SIG-M5 treated with dmso at 0.1 percent for 504 hours (cell line): ENCODE measurements at regions not wholly inside any gene's neighbourhood (a gene's known extent, or its start where the extent isn't known, plus 50 kb on each side); places are given as distances from the start of the nearest gene placed in this dataset.

Source experiments
- DNase-seq: peaks from one replicate; lab custom pipeline; 2025; ENCODE audit not compliant: unreplicated experiment; lab: John Stamatoyannopoulos, UW

DNA sequence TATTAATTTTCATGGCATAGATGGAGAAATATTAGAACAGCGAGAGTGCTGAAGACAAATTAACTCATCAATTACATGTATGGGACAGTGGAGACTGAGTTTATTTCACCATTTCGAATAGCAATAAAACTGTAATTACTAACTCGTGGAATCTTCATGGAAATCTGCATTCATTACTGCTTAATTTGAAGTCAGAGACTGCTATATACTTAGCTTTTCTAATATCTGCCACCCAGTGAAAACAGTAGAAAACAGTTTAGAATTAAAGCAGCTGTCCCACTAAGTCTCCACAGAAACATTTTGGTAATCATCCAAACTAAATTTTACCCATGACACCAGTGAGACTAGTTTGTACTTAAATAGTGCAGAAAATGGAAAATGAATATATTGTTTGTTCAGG is 56.8 kb downstream of the IZUMO3 start:
- DNase-seq = no peak

DNA sequence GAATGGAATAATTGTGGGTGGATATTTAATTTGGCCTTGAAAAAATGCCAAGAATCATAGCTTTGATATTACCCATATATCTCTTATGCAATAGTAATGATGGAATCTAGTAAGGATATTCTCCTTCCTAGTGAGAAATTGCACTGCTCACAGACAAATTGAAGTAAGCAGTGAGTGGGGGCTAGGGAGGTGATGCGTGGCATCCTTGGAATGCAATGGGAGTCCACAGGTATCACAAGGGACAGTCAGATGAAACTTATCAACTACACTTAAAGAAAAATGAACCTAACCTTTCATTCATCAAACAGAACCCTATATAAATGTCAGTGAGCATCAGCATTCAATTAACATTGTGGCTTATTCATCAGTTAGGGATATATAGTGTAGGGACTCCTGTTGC is 57.8 kb downstream of the IZUMO3 start:
- no peak for DNase-seq

- no peak for DNase-seq
These were observed 58.3 kb downstream of the IZUMO3 start for GRCh38 chr9:24487250-24487861.

- no peak for DNase-seq
These were observed 66.2 kb downstream of the IZUMO3 start for GRCh38 chr9:24479361-24480059.

- no peak for DNase-seq
These were observed 81.3 kb downstream of the IZUMO3 start for GRCh38 chr9:24464319-24464951.

- no peak for DNase-seq
These were observed 82.7 kb downstream of the IZUMO3 start for GRCh38 chr9:24462951-24463350.

DNA sequence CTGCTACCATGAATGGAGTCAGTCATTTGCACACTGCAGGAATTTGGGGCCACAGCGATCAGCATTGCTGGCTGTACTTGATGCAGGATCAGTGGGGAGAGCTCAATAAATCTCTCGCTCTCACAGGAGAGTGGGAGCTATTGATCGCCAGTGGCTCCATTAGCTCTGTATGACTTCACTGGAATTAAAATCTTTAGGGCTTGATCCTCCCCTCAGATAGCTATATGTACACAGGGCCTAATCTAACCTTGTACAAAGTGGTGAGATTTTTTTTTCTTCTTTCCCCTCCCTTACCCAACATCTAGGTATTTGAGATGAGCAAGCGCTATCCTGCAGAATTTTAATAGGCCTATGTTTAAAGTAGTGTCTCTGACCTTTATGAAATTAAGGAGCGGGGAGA is 84.9 kb downstream of the IZUMO3 start:
- DNase-seq = no peak

- DNase-seq = no peak
These were observed 85.7 kb downstream of the IZUMO3 start for GRCh38 chr9:24459953-24460352.

DNA sequence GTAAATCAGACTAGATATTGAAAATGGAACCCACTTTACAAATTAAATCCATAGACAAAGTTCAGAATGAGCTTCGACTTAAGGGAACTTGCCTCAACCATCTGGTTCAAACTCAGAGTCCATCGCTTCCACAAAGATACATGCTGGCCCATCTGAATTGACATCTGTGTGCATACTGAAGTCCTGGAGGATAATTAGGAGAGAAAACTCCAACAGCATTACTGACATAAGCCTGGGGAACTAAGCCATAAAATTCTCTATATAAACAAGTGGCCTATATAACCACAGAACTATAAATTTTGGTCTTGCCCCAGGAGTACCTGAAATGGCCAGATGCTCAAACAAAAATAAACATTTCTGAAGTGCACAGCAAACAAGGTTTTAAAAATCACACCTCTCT is 94.4 kb downstream of the IZUMO3 start:
- DNase-seq = no peak

GRCh38 chr9:24449976-24450375 is 95.7 kb downstream of the IZUMO3 start:
- DNase-seq = no peak

DNA sequence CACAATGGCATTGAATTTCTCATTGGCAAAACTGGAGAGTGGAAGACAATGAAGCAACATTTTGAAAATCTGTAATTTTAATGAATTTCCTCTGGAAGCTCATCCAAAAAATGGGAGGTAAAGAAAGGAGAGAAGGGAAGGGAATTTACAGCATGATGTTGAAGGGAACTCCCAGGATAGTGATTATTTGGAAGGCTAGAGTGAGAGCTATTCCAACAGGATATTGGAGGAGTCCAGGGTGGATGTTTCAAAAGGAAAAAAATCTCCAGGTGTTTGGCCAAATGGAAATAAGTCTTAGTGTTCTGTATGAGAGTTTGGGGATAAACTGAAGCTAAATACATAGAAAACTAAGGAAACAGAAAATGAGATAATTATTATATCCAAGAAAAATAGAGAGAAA is 106.2 kb downstream of the IZUMO3 start:
- DNase-seq = no peak

DNA sequence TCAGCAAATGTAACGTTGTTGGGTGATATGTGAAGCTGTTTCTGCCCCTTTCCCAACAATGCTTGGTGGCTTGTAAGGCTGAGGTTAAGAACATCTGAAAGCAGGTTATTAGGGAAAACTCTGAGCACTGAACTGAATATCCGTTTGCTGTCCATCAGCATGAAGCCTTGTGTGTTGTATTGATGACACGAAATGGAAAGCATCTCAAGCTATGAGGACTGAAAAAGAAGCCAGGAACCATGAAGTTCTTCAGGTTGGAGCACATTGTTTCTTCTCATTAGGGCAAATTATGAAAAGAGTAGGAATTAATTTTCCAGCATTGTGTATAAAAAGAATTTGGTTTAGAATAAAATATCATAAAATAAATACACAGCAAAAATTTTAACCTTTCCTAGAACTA is 106.8 kb downstream of the IZUMO3 start:
- DNase-seq = no peak

DNA sequence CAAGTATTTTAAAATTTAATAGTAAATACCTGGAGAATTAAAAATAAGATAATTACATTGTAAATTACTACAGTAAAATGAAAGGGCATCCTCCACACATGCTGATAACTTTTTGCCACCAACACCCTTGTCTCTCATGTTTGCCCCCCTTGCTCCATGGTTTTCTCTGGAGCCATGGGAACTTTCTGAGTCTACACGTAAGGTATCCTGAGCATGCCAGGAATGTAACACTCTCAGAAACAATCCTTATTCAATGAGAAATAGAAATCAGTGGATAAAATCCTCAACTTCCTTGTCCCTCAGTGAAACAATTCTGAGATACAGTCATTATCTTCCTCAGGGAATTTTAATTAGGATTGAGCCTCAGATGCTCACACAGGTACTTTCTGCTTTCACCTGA is 108.9 kb downstream of the IZUMO3 start:
- DNase-seq = no peak

- no peak for DNase-seq
These were observed 111.5 kb downstream of the IZUMO3 start for GRCh38 chr9:24434183-24434582.

DNA sequence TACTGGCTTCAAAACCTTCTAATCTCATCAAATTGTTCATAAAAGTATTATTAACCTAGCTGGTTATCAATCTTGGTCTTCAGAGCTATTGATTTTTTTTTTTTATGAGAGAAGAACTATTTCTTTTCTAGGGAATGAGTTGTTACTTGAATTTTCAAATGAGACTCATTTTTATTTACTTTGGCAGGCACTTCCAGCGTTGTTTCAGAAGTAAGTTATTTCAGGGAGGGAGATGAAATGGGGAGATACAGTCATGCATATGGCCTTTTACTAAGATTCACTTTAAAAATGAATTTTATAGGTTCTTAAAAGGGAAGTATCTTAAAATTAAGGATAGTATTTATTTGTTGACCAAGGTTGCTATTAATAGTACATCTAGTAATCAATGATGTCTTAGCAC is 129.6 kb downstream of the IZUMO3 start:
- DNase-seq = no peak

DNA sequence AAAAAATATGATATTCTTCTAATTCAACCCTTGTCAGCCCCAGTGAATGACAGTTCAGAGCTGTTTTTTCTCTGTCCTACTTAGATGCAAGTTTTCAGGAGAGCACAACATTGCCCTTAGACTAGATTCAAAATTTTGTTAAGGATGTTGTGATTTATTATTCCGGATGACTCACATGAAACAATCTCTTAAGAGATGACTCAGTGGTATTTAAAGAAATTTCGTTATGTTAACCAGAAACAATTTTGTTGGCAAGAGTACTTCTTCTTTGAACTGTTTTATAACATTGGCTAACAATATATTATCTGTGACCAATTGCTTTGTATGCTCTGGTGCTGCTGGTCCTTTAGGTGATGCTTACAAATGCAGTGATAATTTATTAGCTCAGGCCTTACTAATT is 132.0 kb downstream of the IZUMO3 start:
- no peak for DNase-seq

DNA sequence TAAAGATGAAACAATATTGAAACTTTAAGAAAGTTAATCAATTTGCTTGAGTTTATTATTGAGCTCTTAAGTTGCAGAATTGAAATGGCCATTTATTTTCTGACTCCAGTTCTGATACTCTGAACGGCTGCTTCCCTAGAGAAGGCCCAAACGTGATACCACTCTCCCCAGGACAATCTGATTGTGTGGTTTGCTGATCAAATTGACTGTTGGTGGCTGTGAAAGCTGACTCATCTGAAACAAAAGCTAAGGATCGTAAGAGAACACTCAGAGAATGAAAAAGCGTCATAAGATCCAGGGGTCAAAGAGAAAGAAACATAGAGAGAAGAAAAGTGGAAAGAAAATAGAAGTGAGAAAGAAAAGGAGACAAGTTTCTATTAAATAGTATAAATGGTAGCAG is 147.2 kb downstream of the IZUMO3 start:
- no peak for DNase-seq

DNA sequence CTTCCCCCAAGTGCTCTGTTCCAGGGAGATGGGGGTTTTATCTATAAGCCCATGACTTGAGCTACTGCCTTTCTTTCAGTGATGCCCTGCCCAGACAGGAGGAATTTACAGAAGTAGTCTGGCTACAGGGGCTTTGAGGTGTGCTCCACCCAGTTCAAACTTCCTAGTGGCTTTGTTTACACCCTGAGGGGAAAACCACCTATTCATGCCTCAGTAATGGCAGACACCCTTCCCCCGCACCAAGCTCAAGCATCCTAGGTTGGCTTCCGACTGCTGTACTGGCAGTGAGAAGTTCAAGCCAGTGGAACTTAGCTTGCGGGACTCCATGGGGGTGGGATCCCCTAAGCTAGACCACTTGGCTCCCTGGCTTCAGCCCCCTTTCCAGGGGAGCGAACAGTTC is 154.6 kb downstream of the IZUMO3 start:
- no peak for DNase-seq

- DNase-seq = no peak
These were observed 160.6 kb downstream of the IZUMO3 start for GRCh38 chr9:24385077-24385476.

DNA sequence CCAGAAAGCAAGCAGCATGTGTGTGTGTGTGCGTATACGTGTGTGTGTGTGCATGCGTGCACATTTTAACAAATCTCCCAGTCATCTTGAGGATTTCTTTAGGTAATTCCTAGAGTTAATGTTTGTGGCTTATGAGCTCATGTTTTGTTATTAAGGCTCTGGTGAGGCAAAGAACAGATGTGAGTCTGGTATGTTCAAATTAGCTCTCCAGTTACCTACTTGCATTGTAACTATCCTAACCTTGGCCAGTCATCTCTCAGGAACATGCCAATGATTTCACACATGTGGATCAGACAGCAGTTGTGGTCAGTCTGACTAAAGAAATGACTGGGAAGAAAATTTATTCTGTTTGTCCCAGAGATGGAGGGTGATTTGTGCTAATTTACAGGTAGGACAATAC is 163.1 kb downstream of the IZUMO3 start:
- DNase-seq = no peak

DNA sequence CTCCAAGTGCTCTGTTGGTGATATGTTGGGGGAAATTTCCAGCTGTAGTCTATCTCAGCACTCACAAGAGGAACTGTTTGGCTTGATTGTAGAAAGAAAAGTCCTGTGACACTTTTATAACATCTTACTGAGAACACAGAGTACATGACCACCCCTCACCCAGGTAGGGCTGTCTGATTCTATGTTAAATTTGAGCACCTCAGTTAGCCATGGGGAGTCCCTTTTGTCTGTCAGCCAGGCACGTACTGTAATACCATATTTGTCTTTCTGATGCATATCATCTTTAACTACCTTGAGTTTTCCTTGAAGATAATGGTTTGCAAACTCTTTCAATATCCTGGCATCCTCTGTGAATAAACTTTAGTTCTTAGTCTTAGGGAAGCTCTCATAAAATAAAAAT is 164.5 kb downstream of the IZUMO3 start:
- no peak for DNase-seq

DNA sequence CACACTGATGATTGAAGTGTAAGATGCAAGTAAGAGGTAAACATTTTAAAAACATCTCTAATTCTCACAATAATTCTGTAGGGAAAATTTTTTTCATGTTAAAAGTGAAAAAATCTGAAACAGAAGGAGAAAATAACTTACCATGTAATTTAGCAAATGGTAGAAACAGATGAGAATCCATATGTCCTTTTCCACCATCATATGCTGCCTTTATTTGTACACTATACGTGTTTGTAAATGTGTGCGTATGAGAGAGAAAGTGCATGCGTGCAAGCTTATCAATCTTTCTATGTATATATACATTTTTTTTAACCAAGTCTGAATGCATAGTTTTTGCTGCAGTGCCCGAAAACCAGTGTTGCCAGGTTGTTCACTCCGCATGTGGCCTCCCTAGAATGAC is 186.7 kb downstream of the IZUMO3 start:
- DNase-seq = no peak

GRCh38 chr9:24351973-24352372 is 193.7 kb downstream of the IZUMO3 start:
- DNase-seq = no peak
